Stromal cell of bone marrow (primary cell): ENCODE measurements at regions not wholly inside any gene's neighbourhood (a gene's known extent, or its start where the extent isn't known, plus 50 kb on each side); places are given as distances from the start of the nearest gene placed in this dataset.

Experiments used
- DNase-seq: peaks from one replicate; pipeline ENCODE4 v3.0.0-alpha.2; 2012; ENCODE audit warnings: low read depth

- no peak for DNase-seq
These were observed 87.3 kb upstream of the WDR1 start for GRCh38 chr4:10203851-10204250.

- DNase-seq: no peak
These were observed 85.0 kb upstream of the WDR1 start for GRCh38 chr4:10201381-10202223.

- DNase-seq: no peak
These were observed 84.3 kb upstream of the WDR1 start for GRCh38 chr4:10200869-10201268.

GRCh38 chr4:10198365-10198764 lies 81.8 kb upstream of the WDR1 start:
- no peak for DNase-seq

- no peak for DNase-seq
These were observed 81.4 kb upstream of the WDR1 start for GRCh38 chr4:10197952-10198351.

GRCh38 chr4:10196191-10196590 lies 79.6 kb upstream of the WDR1 start:
- no peak for DNase-seq

- DNase-seq: no peak
These were observed 75.7 kb upstream of the WDR1 start for GRCh38 chr4:10192331-10192730.

- DNase-seq: no peak
These were observed 71.9 kb upstream of the WDR1 start for GRCh38 chr4:10188400-10189004.

GRCh38 chr4:10186228-10187214 lies 69.9 kb upstream of the WDR1 start:
- DNase-seq: no peak

- DNase-seq: no peak
These were observed 69.1 kb upstream of the WDR1 start for GRCh38 chr4:10185518-10186227.

- DNase-seq: no peak
These were observed 67.9 kb upstream of the WDR1 start for GRCh38 chr4:10184501-10184938.

- DNase-seq: no peak
These were observed 67.4 kb upstream of the WDR1 start for GRCh38 chr4:10184041-10184440.

GRCh38 chr4:10183462-10183861 lies 66.9 kb upstream of the WDR1 start:
- DNase-seq: no peak

- no peak for DNase-seq
These were observed 66.1 kb upstream of the WDR1 start for GRCh38 chr4:10182446-10183424.

- no peak for DNase-seq
These were observed 65.3 kb upstream of the WDR1 start for GRCh38 chr4:10181745-10182445.

- no peak for DNase-seq
These were observed 64.5 kb upstream of the WDR1 start for GRCh38 chr4:10180927-10181744.

GRCh38 chr4:10180603-10180926 lies 64.0 kb upstream of the WDR1 start:
- DNase-seq: no peak

- no peak for DNase-seq
These were observed 63.5 kb upstream of the WDR1 start for GRCh38 chr4:10179957-10180602.

- no peak for DNase-seq
These were observed 62.2 kb upstream of the WDR1 start for GRCh38 chr4:10178763-10179162.
